Mesenchymal stem cell (in vitro differentiated cells and primary cell): ENCODE measurements at regions not wholly inside any gene's neighbourhood (a gene's known extent, or its start where the extent isn't known, plus 50 kb on each side); places are given as distances from the start of the nearest gene placed in this dataset.

Source experiments
- DNase-seq: peaks from one replicate; pipeline ENCODE4 v3.0.0-alpha.2; 2013
- H2AFZ ChIP-seq: one replicate; pipeline ENCODE4 v1.6.1; 2013; ENCODE audit warnings: low read depth, mild to moderate bottlenecking, control low read depth, inconsistent platforms, low read length, moderate library complexity
- H2AK5ac ChIP-seq: 2 replicates; pipeline ENCODE4 v1.6.1; 2013; ENCODE audit warnings: low read length, moderate library complexity, mild to moderate bottlenecking, inconsistent platforms; ENCODE audit not compliant: severe bottlenecking
- H2BK120ac ChIP-seq: one replicate; pipeline ENCODE4 v1.6.1; 2013; ENCODE audit warnings: low read depth, mild to moderate bottlenecking, inconsistent platforms, low read length, moderate library complexity
- H2BK12ac ChIP-seq, 2 experiments: one replicate each; pipeline ENCODE4 v1.6.1; 2013; ENCODE audit warnings: inconsistent platforms in 2 of 2, low read length in 2 of 2, mild to moderate bottlenecking in 2 of 2, moderate library complexity in 2 of 2, control low read depth in 1 of 2
- H2BK15ac ChIP-seq: one replicate; pipeline ENCODE4 v1.6.1; 2013; ENCODE audit warnings: mild to moderate bottlenecking, low read depth, inconsistent platforms; ENCODE audit not compliant: poor library complexity, severe bottlenecking
- H2BK5ac ChIP-seq: 2 replicates; pipeline ENCODE4 v1.6.1; 2013; ENCODE audit warnings: low read depth, mild to moderate bottlenecking, low read length, control low read depth, inconsistent platforms; ENCODE audit not compliant: poor library complexity, severe bottlenecking
- H3K14ac ChIP-seq, 2 experiments: one replicate each; pipeline ENCODE4 v1.6.1; 2013; ENCODE audit warnings: inconsistent platforms in 2 of 2, low read length in 2 of 2, control low read depth in 1 of 2, mild to moderate bottlenecking in 1 of 2, moderate library complexity in 1 of 2
- H3K18ac ChIP-seq, 2 experiments: one replicate each; pipeline ENCODE4 v1.6.1; 2013; ENCODE audit warnings: inconsistent platforms in 2 of 2, low read length in 2 of 2, control low read depth in 1 of 2, low read depth in 1 of 2, mild to moderate bottlenecking in 1 of 2
- H3K23ac ChIP-seq, 2 experiments: one replicate each; pipeline ENCODE4 v1.6.1; 2013; ENCODE audit warnings: inconsistent platforms in 2 of 2, low read length in 2 of 2, mild to moderate bottlenecking in 2 of 2, moderate library complexity in 2 of 2, control low read depth in 1 of 2
- H3K27ac ChIP-seq: 2 replicates; pipeline ENCODE4 v1.5.1; 2013; ENCODE audit warnings: mild to moderate bottlenecking, moderate library complexity, low read length, control low read depth, inconsistent platforms; ENCODE audit not compliant: poor library complexity, severe bottlenecking
- H3K27me3 ChIP-seq, 2 experiments: 2 replicates each; pipeline versions ENCODE4 v1.6.1 to v1.7.0; 2013; ENCODE audit warnings: low read length in 2 of 2, mild to moderate bottlenecking in 2 of 2, moderate library complexity in 2 of 2, control low read depth in 1 of 2, inconsistent platforms in 1 of 2; ENCODE audit not compliant: control insufficient read depth in 1 of 2, insufficient read depth in 1 of 2
- H3K36me3 ChIP-seq, 2 experiments: 2 replicates each; pipeline versions ENCODE4 v1.6.1 to v1.7.0; 2013; ENCODE audit warnings: low read length in 2 of 2, control low read depth in 1 of 2, inconsistent platforms in 1 of 2, low read depth in 1 of 2, mild to moderate bottlenecking in 1 of 2; ENCODE audit not compliant: insufficient read depth in 2 of 2, control insufficient read depth in 1 of 2
- H3K4ac ChIP-seq, 2 experiments: one replicate each; pipeline ENCODE4 v1.6.1; 2013; ENCODE audit warnings: inconsistent platforms in 2 of 2, low read length in 2 of 2, mild to moderate bottlenecking in 2 of 2, moderate library complexity in 2 of 2, control low read depth in 1 of 2, low read depth in 1 of 2
- H3K4me1 ChIP-seq: 2 replicates; pipeline ENCODE4 v1.6.1; 2013; ENCODE audit warnings: low read depth, low read length, control low read depth; ENCODE audit not compliant: control insufficient read depth, insufficient read depth
- H3K4me2 ChIP-seq: 2 replicates; pipeline ENCODE4 v1.6.1; 2013; ENCODE audit warnings: low read length, mild to moderate bottlenecking, inconsistent platforms; ENCODE audit not compliant: poor library complexity, severe bottlenecking
- H3K4me3 ChIP-seq, 2 experiments: 2 replicates each; pipeline versions ENCODE4 v1.5.1 to v1.7.0; 2013; ENCODE audit warnings: low read length in 2 of 2, mild to moderate bottlenecking in 2 of 2, control low read depth in 1 of 2, low read depth in 1 of 2; ENCODE audit not compliant: insufficient read depth in 1 of 2
- H3K79me1 ChIP-seq: replicated peaks from 2 replicates; pipeline ENCODE4 v1.6.1; 2013; ENCODE audit warnings: mild to moderate bottlenecking, control low read depth, low read length, inconsistent platforms; ENCODE audit not compliant: poor library complexity, severe bottlenecking
- H3K9ac ChIP-seq: 2 replicates; pipeline ENCODE4 v1.7.0; 2013; ENCODE audit warnings: mild to moderate bottlenecking, low read length, moderate library complexity
- H3K9me3 ChIP-seq: 2 replicates; pipeline ENCODE4 v1.7.0; 2013; ENCODE audit warnings: mild to moderate bottlenecking, low read length; ENCODE audit not compliant: control insufficient read depth
- H4K8ac ChIP-seq: one replicate; pipeline ENCODE4 v1.6.1; 2013; ENCODE audit warnings: inconsistent platforms, mild to moderate bottlenecking, low read length, moderate library complexity
- H4K91ac ChIP-seq: one replicate; pipeline ENCODE4 v1.6.1; 2013; ENCODE audit warnings: mild to moderate bottlenecking, low read length, inconsistent platforms
- WGBS: methylation state at CpG from one replicate; pipeline ENCODE4 v1.1.7; 2013; ENCODE audit warnings: mixed read lengths; 5-methylcytosine and 5-hydroxymethylcytosine counted together

DNA sequence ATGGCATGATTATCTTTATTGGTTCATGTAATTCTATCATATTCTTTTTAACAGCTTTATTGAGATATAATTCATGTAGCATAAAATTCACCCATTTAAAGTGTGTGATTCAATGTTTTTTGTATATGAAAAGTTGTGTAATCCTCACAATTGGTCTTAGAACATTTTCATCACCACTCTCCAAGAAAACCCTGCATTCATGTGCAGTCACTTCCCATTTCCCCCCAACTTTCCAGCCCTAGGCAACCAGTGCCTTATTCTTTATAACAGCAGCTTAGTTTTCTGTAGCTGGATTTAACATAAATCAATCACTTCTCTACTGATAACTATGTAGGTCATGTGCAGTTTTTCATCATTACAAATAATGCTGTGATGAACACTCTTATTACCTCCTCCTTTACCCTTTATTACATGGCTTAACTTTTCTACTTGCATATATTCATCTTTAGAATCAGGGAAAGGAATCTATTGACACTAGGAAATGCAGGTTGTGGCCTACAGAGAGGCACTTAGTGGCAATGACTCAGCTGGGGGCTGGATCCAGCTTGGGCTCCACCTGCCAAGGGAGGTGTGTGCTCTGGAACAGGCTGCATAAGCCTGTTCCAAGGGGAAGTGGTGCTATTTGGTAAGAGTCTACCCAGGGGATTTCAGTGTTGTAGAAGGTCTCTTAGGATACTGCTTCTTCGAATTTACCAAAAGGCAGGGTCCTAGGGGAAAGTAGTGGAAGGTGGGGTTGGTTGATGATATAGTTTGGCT, 89.1 kb downstream of the ETAA1 start:
- H3K14ac ChIP-seq: no peak overlapping the region
- H4K8ac ChIP-seq: no peak overlapping the region
- no peak overlapping the region for H2BK12ac ChIP-seq
- H2AK5ac ChIP-seq: no peak overlapping the region
- H2AFZ ChIP-seq: no peak overlapping the region
- no peaks in the 10 kb centered on the region for H3K9me3 ChIP-seq
- 92% methylated on average over 1 of the region's 1 CpG for WGBS
- no peak overlapping the region for H2BK120ac ChIP-seq
- no peak overlapping the region for H3K27ac ChIP-seq
- no peak for DNase-seq
- no peak overlapping the region for H2BK15ac ChIP-seq
- no peaks in the 10 kb centered on the region for H3K36me3 ChIP-seq
- no peak overlapping the region for H3K18ac ChIP-seq
- no peak overlapping the region for H3K9ac ChIP-seq
- no peak overlapping the region for H3K4ac ChIP-seq
- no peak overlapping the region for H3K4me2 ChIP-seq
- no peaks in the 10 kb centered on the region for H3K79me1 ChIP-seq
- no peak overlapping the region for H4K91ac ChIP-seq
- no peaks in the 10 kb centered on the region for H3K4me1 ChIP-seq
- H3K4me3 ChIP-seq: no peak overlapping the region
- no peaks in the 10 kb centered on the region for H3K27me3 ChIP-seq
- H2BK5ac ChIP-seq: no peak overlapping the region
- no peak overlapping the region for H3K23ac ChIP-seq

DNA sequence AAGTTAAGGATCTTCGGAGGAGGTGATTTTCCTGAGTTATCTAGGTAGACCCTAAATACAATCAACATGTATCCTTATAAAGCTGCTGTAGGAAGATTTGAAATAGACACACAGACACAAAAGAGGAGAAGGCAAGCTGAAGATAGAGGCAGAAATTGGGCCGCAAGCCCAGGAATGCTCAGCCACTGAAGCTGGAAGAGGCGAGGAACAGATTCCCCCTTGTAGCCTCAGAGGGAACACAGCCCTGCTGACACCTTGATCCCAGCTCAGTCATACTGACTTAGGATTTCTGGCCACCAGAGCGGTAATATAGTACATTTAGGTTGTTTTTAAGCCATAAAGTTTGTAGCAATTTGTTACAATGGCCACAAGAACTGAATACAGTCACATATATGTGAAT, 90.9 kb downstream of the ETAA1 start:
- Histone ChIP-seq H3K4me1 (no peaks in the 10 kb centered on the region), H2BK120ac (no peak overlapping the region), H3K9ac (no peak overlapping the region), H3K4me2 (no peak overlapping the region), H3K9me3 (no peaks in the 10 kb centered on the region), H2BK12ac (peak overlapping the region in 1 of 2 experiments; percentile 29), H4K91ac (no peak overlapping the region), H3K4me3 (no peak overlapping the region), H3K18ac (no peak overlapping the region), H2BK5ac (no peak overlapping the region), H3K27me3 (no peaks in the 10 kb centered on the region), H3K4ac (peak overlapping the region in 1 of 2 experiments; percentile 33), H3K14ac (no peak overlapping the region), H3K27ac (no peak overlapping the region), H2AK5ac (no peak overlapping the region), H2AFZ (no peak overlapping the region), H3K79me1 (no peaks in the 10 kb centered on the region), H2BK15ac (no peak overlapping the region), H4K8ac (no peak overlapping the region), H3K23ac (no peak overlapping the region), H3K36me3 (no peaks in the 10 kb centered on the region)
- WGBS: 97% methylated on average over 2 of the region's 4 CpGs
- no peak for DNase-seq

GRCh38 chr2:67489396-67489795, 92.3 kb downstream of the ETAA1 start:
- no peak overlapping the region for H2BK120ac ChIP-seq
- H3K4me2 ChIP-seq: no peak overlapping the region
- H3K4me1 ChIP-seq: no peaks in the 10 kb centered on the region
- H3K18ac ChIP-seq: no peak overlapping the region
- H3K9me3 ChIP-seq: no peaks in the 10 kb centered on the region
- no peaks in the 10 kb centered on the region for H3K79me1 ChIP-seq
- no peak overlapping the region for H3K4me3 ChIP-seq
- no peak overlapping the region for H2AK5ac ChIP-seq
- H3K4ac ChIP-seq: no peak overlapping the region
- H3K14ac ChIP-seq: no peak overlapping the region
- no peaks in the 10 kb centered on the region for H3K27me3 ChIP-seq
- H3K23ac ChIP-seq: no peak overlapping the region
- no peak overlapping the region for H2BK5ac ChIP-seq
- no peak overlapping the region for H3K27ac ChIP-seq
- H2BK12ac ChIP-seq: no peak overlapping the region
- no peak overlapping the region for H2AFZ ChIP-seq
- H3K36me3 ChIP-seq: no peaks in the 10 kb centered on the region
- no peak for DNase-seq
- no peak overlapping the region for H4K8ac ChIP-seq
- 93% methylated on average over 7 of the region's 8 CpGs for WGBS
- H4K91ac ChIP-seq: no peak overlapping the region
- no peak overlapping the region for H3K9ac ChIP-seq
- H2BK15ac ChIP-seq: no peak overlapping the region

DNA sequence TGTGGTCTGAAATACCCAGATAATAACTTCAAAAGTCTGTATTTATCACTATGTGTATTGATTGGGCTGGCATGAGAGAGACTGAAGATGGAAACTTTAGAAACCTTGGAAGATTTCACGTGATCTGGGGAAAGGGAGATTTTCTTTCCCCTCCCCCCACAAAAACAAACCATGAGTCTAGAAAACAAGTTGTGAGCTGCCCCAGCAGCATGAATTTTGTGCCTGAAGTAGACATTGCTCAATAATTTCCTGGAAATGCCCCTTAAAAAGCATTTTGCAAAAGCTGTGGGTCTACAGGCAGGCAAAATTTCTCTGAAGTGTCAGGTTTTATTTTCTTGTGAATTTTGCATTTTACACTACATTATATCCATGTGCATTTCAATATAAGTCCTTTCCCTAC, 101.8 kb downstream of the ETAA1 start:
- no peak overlapping the region for H2BK5ac ChIP-seq
- no peak overlapping the region for H3K14ac ChIP-seq
- H4K91ac ChIP-seq: no peak overlapping the region
- no peak overlapping the region for H2AFZ ChIP-seq
- no peak for DNase-seq
- no peak overlapping the region for H3K18ac ChIP-seq
- no peak overlapping the region for H3K4me2 ChIP-seq
- H3K27ac ChIP-seq: no peak overlapping the region
- H4K8ac ChIP-seq: no peak overlapping the region
- H3K23ac ChIP-seq: no peak overlapping the region
- no peaks in the 10 kb centered on the region for H3K36me3 ChIP-seq
- no peak overlapping the region for H2BK120ac ChIP-seq
- H2AK5ac ChIP-seq: no peak overlapping the region
- no peak overlapping the region for H2BK12ac ChIP-seq
- no peak overlapping the region for H3K9ac ChIP-seq
- no peak overlapping the region for H2BK15ac ChIP-seq
- H3K4ac ChIP-seq: no peak overlapping the region
- no peak overlapping the region for H3K4me3 ChIP-seq
- no peaks in the 10 kb centered on the region for H3K4me1 ChIP-seq
- H3K79me1 ChIP-seq: no peaks in the 10 kb centered on the region
- no peaks in the 10 kb centered on the region for H3K27me3 ChIP-seq
- no peaks in the 10 kb centered on the region for H3K9me3 ChIP-seq
- WGBS: 78% methylated on average over 1 of the region's 1 CpG
